ENCODE measurements at regions not wholly inside any gene's neighbourhood (a gene's known extent, or its start where the extent isn't known, plus 50 kb on each side); places are given as distances from the start of the nearest gene placed in this dataset.

- no peak for TF ChIP-seq CTCF (IDR thresholded peaks at IDR 0.05)
- no peak overlapping the region for H3K27ac ChIP-seq
- no peak for DNase-seq (ENCODE audit: low spot score)
- H3K4me3 ChIP-seq, result no peak overlapping the region
Measured at GRCh38 chr16:62907562-62907961, 871.3 kb upstream of the CDH8 start.

- no peak for DNase-seq (ENCODE audit: low spot score)
- H3K27ac ChIP-seq, result no peak overlapping the region
- no peak overlapping the region for H3K4me3 ChIP-seq
- no peak for TF ChIP-seq CTCF (IDR thresholded peaks at IDR 0.05)
Measured at GRCh38 chr16:62903961-62904502, 867.8 kb upstream of the CDH8 start.

- no peak for DNase-seq (ENCODE audit: low spot score)
- no peak overlapping the region for H3K4me3 ChIP-seq
- H3K27ac ChIP-seq, result no peak overlapping the region
- TF ChIP-seq CTCF (IDR thresholded peaks at IDR 0.05), result no peak
Measured at GRCh38 chr16:62899737-62900136, 863.5 kb upstream of the CDH8 start.

GRCh38 chr16:62889097-62889496 lies 852.9 kb upstream of the CDH8 start:
- Histone ChIP-seq H3K4me3 (no peak overlapping the region), H3K27ac (no peak overlapping the region)
- DNase-seq (ENCODE audit: low spot score), result no peak
- TF ChIP-seq CTCF (IDR thresholded peaks at IDR 0.05), result no peak

- TF ChIP-seq CTCF (IDR thresholded peaks at IDR 0.05), result no peak
- H3K27ac ChIP-seq, result no peak overlapping the region
- no peak overlapping the region for H3K4me3 ChIP-seq
- DNase-seq (ENCODE audit: low spot score), result no peak
Measured at GRCh38 chr16:62883509-62883908, 847.3 kb upstream of the CDH8 start.

- Histone ChIP-seq H3K27ac (no peak overlapping the region), H3K4me3 (no peak overlapping the region)
- no peak for DNase-seq (ENCODE audit: low spot score)
- TF ChIP-seq CTCF (IDR thresholded peaks at IDR 0.05), result no peak
Measured at GRCh38 chr16:62882552-62883221, 846.4 kb upstream of the CDH8 start.

GRCh38 chr16:62876133-62876532 lies 839.9 kb upstream of the CDH8 start:
- H3K27ac ChIP-seq, result no peak overlapping the region
- no peak for DNase-seq (ENCODE audit: low spot score)
- no peak for TF ChIP-seq CTCF (IDR thresholded peaks at IDR 0.05)
- no peak overlapping the region for H3K4me3 ChIP-seq
